BJ (cell line): ENCODE measurements at regions not wholly inside any gene's neighbourhood (a gene's known extent, or its start where the extent isn't known, plus 50 kb on each side); places are given as distances from the start of the nearest gene placed in this dataset.
A peak's percentile ranks its signal among the peaks of the same experiment; 100 is the strongest.

Source experiments
- CTCF ChIA-PET: fragments of 350-600 bp; formaldehyde crosslinking; extraction: SDS; loops from one replicate; lab custom pipeline; 2021; ENCODE audit warnings: antibody characterized with exemption, inconsistent platforms; lab: Yijun Ruan, JAX
- POLR2A ChIA-PET: fragments of 300-600 bp; sonication (Branson Sonifier 250); formaldehyde crosslinking; extraction: SDS; loops from one replicate; lab custom pipeline; 2021; ENCODE audit warnings: antibody characterized with exemption; lab: Charles Lee
- DNase-seq: peaks from one replicate; pipeline ENCODE4 v3.0.0-alpha.2; 2011; ENCODE audit warnings: low read depth
- H3K27me3 ChIP-seq: 2 replicates; pipeline ENCODE4 v1.6.0; 2011; ENCODE audit warnings: low read length; ENCODE audit not compliant: control insufficient read depth, insufficient read depth
- H3K36me3 ChIP-seq: 2 replicates; pipeline ENCODE4 v1.5.1; 2011; ENCODE audit warnings: low read length; ENCODE audit not compliant: control insufficient read depth, insufficient read depth
- H3K4me3 ChIP-seq: 2 replicates; pipeline ENCODE4 v1.5.1; 2011; ENCODE audit warnings: low read depth, mild to moderate bottlenecking, control low read depth, low read length
- CTCF ChIP-seq: IDR thresholded peaks from 2 replicates; pipeline ENCODE4 v1.5.1; 2011; ENCODE audit warnings: low read depth, mild to moderate bottlenecking, control low read depth, inconsistent platforms, low read length, moderate library complexity; ENCODE audit not compliant: insufficient read depth

- Histone ChIP-seq H3K36me3 (no peaks in the 10 kb centered on the region), H3K4me3 (no peak overlapping the region), H3K27me3 (no peaks in the 10 kb centered on the region)
- ChIA-PET POLR2A (no interaction called here), CTCF (interaction anchor here (0.9 to 1.6 kb wide), 2 partner anchors 18 to 289 kb away, joined by 3 to 5 read pairs; no protein-coding TSS in a partner anchor)
- DNase-seq = no peak
- no peak for TF ChIP-seq CTCF
Measured at GRCh38 chr10:78335371-78335690, 301.7 kb downstream of the RPS24 start.

- ChIA-PET CTCF (interaction anchor here (0.9 to 1.6 kb wide), 2 partner anchors 18 to 289 kb away, joined by 3 to 5 read pairs; no protein-coding TSS in a partner anchor), POLR2A (no interaction called here)
- TF ChIP-seq CTCF = no peak
- peak; percentile 16 for DNase-seq
- Histone ChIP-seq H3K36me3 (no peaks in the 10 kb centered on the region), H3K27me3 (no peaks in the 10 kb centered on the region), H3K4me3 (no peak overlapping the region)
Measured at GRCh38 chr10:78335691-78336401, 302.2 kb downstream of the RPS24 start.

- POLR2A ChIA-PET = no interaction called here
- no peaks in the 10 kb centered on the region for H3K36me3 ChIP-seq
- H3K4me3 ChIP-seq = no peak overlapping the region
- DNase-seq = peak; percentile 86
- H3K27me3 ChIP-seq = no peaks in the 10 kb centered on the region
- CTCF ChIA-PET = interaction anchor here (0.6 kb wide), 1 partner anchor 330 kb away, joined by 3 read pairs; no protein-coding TSS in a partner anchor
- TF ChIP-seq CTCF = no peak
Measured at GRCh38 chr10:78336402-78336791, 302.7 kb downstream of the RPS24 start.

- TF ChIP-seq CTCF = no peak
Measured at GRCh38 chr10:78337016-78337415, 303.4 kb downstream of the RPS24 start.

GRCh38 chr10:78337646-78338391, 304.2 kb downstream of the RPS24 start:
- POLR2A ChIA-PET = no interaction called here
- Histone ChIP-seq H3K4me3 (no peak overlapping the region), H3K36me3 (no peaks in the 10 kb centered on the region), H3K27me3 (no peaks in the 10 kb centered on the region)
- CTCF ChIA-PET = interaction anchor here (0.9 to 1.1 kb wide), 2 partner anchors 13 to 117 kb away, joined by 4 read pairs; no protein-coding TSS in a partner anchor
- no peak for DNase-seq
- TF ChIP-seq CTCF = no peak

More at GRCh38 chr10:78337016-78337415, 303.4 kb downstream of the RPS24 start:
- ChIA-PET POLR2A (no interaction called here), CTCF (interaction anchor here (0.6 to 0.9 kb wide), 2 partner anchors 116 to 330 kb away, joined by 3 to 4 read pairs; no protein-coding TSS in a partner anchor)
- DNase-seq = no peak
- no peak overlapping the region for H3K4me3 ChIP-seq
- no peaks in the 10 kb centered on the region for H3K27me3 ChIP-seq
- no peaks in the 10 kb centered on the region for H3K36me3 ChIP-seq
